CD4-positive, alpha-beta T cell treated with Interleukin-2 at 100 ng/mL for 4 hours (primary cell): ENCODE measurements at regions not wholly inside any gene's neighbourhood (a gene's known extent, or its start where the extent isn't known, plus 50 kb on each side); places are given as distances from the start of the nearest gene placed in this dataset.

ENCODE experiments used
- DNase-seq: peaks from one replicate; pipeline ENCODE4 v3.0.0-alpha.2; 2020; ENCODE audit warnings: low spot score

DNA sequence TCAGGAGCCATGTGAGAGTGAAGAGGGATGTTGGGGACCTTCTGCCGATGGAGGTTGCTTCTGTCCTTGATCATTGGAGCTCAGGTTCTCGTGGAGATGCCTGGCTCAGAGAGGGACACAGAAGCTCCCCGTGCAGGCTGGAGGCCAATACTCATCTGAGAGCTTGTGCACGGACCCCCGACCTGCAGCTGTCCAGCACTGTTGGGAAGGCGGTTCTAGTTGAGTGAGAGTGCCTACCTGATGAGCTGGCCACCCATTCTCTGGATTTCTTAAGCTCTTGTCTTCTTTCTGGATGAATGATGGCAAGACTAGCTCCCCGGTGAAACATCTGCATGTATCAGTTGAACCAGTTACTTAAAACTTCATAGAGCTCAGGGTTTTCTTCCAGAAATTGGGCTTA is 247.6 kb upstream of the MKI67 start:
- no peak for DNase-seq

- no peak for DNase-seq
Observed at GRCh38 chr10:128375171-128375570, 248.9 kb upstream of the MKI67 start.

GRCh38 chr10:128377364-128377987 is 251.3 kb upstream of the MKI67 start:
- no peak for DNase-seq

DNA sequence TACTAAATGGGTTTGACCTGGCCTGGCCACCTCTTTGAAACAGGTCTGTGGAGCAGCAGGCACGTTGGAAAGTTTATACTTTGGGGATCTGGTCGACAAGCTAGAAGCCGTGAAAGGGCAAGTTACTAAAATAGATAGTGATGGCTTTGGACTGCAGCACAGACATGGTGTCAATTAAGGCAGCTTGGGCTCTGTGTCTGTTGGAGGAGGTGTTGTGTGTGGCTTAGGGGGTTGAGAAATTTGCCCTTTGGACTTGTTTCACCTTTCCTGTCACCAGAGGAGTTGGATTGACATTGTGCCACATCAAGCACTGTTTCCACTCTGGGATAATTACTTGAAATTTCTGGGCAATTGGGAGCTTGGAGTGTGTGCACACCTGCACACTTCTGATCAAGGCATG is 251.8 kb upstream of the MKI67 start:
- no peak for DNase-seq

DNA sequence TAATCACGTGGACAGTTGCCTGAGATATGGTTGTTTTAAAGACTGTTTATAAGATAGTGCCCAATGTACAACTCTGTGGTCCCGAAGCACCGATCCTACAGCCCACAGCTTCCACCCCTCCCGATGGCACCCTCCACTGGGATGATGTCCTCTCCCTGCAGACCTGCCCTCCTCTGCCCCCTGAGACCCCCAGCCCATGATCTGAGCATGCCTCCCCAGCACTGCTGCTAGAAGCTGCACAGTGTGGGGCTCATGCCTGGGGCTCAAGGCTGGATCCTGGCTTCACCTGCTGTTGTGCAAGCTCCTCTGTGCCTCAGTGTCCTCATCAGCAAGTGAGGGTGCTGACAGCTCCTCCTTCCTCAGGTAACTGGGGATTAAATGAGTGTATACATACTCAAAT is 254.7 kb upstream of the MKI67 start:
- DNase-seq, result no peak

DNA sequence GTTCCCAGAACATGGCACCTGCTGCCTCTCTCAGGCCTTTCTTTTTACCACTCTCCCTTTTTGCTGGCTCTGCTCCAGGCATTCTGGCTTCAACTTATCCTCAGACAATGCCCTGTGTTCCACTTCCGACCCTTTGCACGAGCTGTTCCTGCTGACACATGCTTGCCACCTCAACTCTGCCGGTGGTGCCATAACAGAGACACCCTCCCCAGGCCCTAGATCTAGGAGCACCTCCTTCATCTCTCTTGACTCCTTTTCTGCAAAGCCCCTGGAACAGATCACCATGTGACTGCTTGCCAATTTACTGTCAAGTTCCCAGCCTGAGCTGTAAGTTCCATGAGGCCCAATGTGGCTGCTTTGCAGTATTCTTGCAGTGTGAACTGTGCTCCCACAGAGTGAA is 256.0 kb upstream of the MKI67 start:
- DNase-seq, result no peak

- DNase-seq, result no peak
Observed at GRCh38 chr10:128384831-128385230, 258.6 kb upstream of the MKI67 start.

GRCh38 chr10:128386231-128386630 is 260.0 kb upstream of the MKI67 start:
- DNase-seq, result no peak

DNA sequence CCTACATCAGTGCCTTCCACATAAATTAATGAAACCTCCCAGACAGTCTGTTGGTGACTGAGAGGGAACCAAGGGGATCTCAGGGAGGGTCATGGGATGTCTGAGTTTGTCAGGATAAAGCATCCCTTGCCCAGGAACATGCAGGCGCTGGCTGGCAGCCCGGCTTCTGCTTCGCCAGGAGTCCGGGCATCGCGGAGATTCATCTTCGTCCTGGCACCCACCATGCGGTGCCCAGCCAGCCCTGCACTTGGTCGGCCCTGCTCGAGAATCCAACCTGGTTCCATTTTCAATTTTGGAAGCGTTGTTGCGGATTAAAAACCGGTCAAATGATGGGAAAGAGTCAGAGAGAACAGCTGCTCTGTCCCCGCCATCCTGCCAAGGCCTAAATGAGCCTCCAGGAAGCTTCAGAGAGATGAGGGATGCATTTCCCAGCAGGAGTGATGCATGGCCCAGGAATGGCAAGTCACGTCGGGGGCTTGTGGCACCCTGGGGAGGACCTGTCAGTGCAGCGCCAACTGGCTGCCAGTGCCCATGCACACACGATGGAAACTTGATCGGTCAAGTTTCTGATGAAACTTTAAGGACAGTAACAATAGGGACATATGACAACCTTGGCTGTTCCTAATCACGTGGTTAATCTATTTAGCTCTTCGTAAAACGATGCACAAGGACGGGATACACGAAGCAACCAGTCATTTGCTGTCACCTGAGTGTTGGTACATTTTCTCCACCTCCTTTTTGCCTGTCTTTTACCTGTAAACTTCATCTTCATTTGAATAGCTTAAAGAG is 260.8 kb upstream of the MKI67 start:
- DNase-seq, result no peak

GRCh38 chr10:128390596-128390995 is 264.4 kb upstream of the MKI67 start:
- DNase-seq, result no peak

DNA sequence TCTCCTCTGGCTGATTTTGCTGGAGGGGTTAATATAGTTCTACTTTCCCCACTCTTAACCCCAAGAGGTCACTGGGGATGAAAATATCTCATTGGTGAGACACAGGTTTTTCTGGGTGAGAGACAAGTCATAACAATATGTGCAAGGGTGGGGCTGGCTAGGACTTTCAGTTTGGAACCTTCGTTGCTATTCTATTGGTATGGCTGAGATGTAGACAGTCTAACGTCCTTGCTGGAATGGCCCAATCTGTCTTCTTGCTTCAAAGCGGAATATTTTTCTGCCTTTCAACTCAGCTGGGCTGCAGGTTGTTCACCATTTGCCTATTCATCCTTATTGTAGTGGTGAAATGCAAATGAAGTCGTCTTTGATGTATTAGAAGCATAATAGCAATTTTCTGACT is 267.3 kb upstream of the MKI67 start:
- DNase-seq, result no peak

DNA sequence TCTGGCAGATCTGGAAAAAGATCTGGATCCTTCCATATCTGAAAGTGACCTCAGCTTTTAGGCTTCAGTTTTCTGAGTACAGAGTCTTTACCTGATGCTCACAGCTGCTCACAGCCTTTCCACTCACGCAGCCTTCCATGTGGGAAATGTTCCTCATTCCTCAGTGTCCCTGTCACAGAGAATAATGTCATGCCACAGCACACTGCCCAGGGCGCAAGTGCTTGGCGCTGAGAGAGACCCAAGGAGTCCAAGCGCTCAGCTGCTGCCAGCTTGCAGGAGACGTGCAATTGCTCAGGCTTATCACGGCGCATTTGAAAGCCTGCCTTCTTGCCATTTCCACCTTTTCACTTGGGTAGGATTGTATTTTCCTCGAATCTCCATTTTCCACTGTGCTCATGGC is 271.9 kb upstream of the MKI67 start:
- no peak for DNase-seq

GRCh38 chr10:128398999-128399398 is 272.8 kb upstream of the MKI67 start:
- no peak for DNase-seq

- no peak for DNase-seq
Observed at GRCh38 chr10:128400564-128400963, 274.3 kb upstream of the MKI67 start.

GRCh38 chr10:128405450-128405849 is 279.2 kb upstream of the MKI67 start:
- no peak for DNase-seq

DNA sequence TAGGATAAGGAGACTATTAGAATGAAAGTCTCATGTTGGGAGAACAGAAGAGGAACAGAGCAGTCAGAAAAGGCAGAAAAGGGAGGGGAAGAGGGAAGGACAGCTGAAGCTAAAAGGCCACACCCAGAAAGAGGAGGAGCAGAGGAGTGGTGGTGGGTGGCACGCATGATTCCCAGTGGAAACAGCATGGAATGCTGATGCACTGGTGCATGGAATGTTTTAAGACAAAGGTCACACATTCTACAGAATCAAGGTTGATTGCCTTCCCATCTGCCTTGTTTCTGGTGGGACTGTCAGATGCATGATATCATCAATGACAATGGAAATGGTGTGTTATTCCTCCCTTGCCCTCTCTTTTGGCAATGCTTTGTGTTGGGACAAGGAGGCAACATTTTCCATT is 285.4 kb upstream of the MKI67 start:
- DNase-seq, result no peak

- DNase-seq, result no peak
Observed at GRCh38 chr10:128414568-128414967, 288.3 kb upstream of the MKI67 start.

GRCh38 chr10:128416231-128416630 is 290.0 kb upstream of the MKI67 start:
- no peak for DNase-seq

- no peak for DNase-seq
Observed at GRCh38 chr10:128417826-128418225, 291.6 kb upstream of the MKI67 start.

GRCh38 chr10:128418819-128419218 is 292.6 kb upstream of the MKI67 start:
- DNase-seq, result no peak

DNA sequence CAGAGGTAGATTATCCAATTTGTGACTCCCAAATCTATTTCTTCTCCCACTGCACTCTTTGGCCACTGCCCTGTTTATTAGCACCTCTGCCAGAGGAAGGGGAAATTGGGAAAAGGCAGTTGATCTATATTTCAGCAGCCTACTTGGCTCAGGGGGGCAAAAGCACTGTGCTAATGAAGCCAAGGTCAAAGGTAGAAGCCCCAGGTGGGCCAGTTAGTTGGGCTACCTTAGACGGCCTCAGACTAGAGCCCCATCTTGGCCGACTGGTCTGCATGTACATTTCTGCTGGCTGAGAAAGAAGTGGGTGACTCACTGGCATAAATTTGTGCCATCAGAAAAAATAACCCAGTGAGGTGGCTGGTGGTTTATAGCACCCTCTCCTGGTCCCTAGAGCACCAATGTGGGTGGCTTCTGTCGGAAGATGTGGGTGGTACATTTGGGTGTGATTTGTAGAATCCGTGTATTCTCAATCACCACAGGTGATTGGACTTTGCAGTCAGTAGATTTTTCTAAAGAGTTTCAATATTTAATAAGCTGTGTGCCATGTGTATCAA is 293.3 kb upstream of the MKI67 start:
- no peak for DNase-seq

GRCh38 chr10:128420623-128421022 is 294.4 kb upstream of the MKI67 start:
- no peak for DNase-seq

DNA sequence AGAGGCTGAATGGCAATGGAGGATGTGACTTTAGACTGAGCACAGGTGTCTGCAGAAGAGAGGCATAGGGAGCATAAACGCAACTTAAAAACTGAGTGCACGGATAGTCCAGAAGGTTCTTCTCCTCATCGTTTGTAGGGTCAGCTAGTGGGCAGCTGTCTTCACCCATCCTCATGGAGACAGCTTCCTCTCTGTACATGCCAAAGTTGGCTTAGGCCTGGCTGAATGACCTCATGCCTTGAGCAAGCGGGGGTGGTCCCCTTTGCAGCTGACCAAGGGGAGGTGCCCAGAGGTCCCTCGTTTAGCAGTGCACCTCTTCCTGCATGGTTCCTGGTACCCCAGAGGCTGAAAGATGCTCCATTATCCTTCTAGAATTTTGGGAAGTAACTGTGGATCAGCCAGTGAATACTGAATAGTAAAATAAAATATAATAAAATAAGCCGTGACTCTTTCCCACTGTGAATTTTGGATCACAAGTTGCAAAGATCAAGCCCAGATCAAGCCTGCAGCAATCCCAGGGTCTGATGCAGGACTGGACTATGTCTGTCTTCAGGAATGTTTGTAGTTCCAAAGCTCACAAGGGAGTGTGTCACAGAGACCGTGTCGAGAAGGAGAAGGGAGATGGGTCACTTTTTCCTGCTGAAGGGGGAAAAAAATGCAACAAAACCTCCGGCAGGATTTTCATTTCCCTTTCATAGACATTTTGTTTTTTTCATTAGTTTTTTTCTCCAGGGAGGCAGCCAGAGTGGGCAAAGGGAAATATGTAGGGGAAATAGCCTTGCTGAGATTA is 295.3 kb upstream of the MKI67 start:
- DNase-seq, result no peak
